Breast epithelium (tissue), 4 donors: ENCODE measurements at regions not wholly inside any gene's neighbourhood (a gene's known extent, or its start where the extent isn't known, plus 50 kb on each side); places are given as distances from the start of the nearest gene placed in this dataset.

Experiments
- DNase-seq, 2 donors: peaks; one replicate each; pipeline ENCODE4 v3.0.0-alpha.2; 2019; ENCODE audit warnings: low spot score in 2 of 2
- H3K27ac ChIP-seq, 2 donors: fragments of 200-600 bp; sonication (generic) in 1 of 2; one replicate each; pipeline ENCODE4 v1.5.1; 2016 to 2019; ENCODE audit warnings: mild to moderate bottlenecking in 1 of 2
- H3K27me3 ChIP-seq, 2 donors: fragments of 200-600 bp; sonication (generic) in 1 of 2; one replicate each; pipeline versions ENCODE4 v1.5.1 to v1.6.0; 2017 to 2019; ENCODE audit warnings: control low read depth in 1 of 2, mild to moderate bottlenecking in 1 of 2
- H3K36me3 ChIP-seq: fragments of 200-600 bp; one replicate; pipeline ENCODE4 v1.5.1; 2019
- H3K4me1 ChIP-seq, 2 donors: fragments of 200-600 bp; sonication (generic); one replicate each; pipeline ENCODE4 v1.5.1; 2016 to 2019; ENCODE audit warnings: control low read depth in 1 of 2
- H3K4me3 ChIP-seq, 3 donors: fragments of 200-600 bp; sonication (generic); 1 replicate in 2 of 3; 2 replicates in 1 of 3; pipeline ENCODE4 v1.5.1; 2016 to 2019; ENCODE audit warnings: mild to moderate bottlenecking in 3 of 3, moderate library complexity in 2 of 3
- H3K9me3 ChIP-seq, 2 donors: fragments of 200-600 bp; sonication (generic) in 1 of 2; one replicate each; pipeline ENCODE4 v1.5.1; 2016 to 2019; ENCODE audit warnings: control low read depth in 1 of 2
- CTCF ChIP-seq, 3 donors: fragments of 450-650 bp; IDR thresholded peaks; one replicate each; pipeline ENCODE4 v1.5.1; 2016 to 2017; ENCODE audit warnings: antibody characterized with exemption in 3 of 3, mild to moderate bottlenecking in 3 of 3, moderate library complexity in 3 of 3
- POLR2A ChIP-seq: fragments of 450-650 bp; IDR thresholded peaks from one replicate; pipeline ENCODE4 v1.6.1; 2016; ENCODE audit warnings: antibody characterized with exemption, mild to moderate bottlenecking, moderate library complexity
- POLR2AphosphoS5 ChIP-seq, 3 donors: sonication (generic); formaldehyde crosslinking; IDR thresholded peaks; one replicate each; pipeline ENCODE4 v1.6.1; 2017; ENCODE audit warnings: antibody characterized with exemption in 3 of 3
- intact Hi-C: fragments of 100-400 bp; cut with DNase I; formaldehyde crosslinking; loops from one replicate; pipeline ENCODE4 v1.15.1; 2023; ENCODE audit warnings: low total_unique reads

- no peak for DNase-seq
- no peaks in the 10 kb centered on the region for H3K9me3 ChIP-seq
- H3K4me3 ChIP-seq: no peak overlapping the region
- H3K36me3 ChIP-seq: no peaks in the 10 kb centered on the region
- intact Hi-C loops: no loop called here
- H3K27me3 ChIP-seq: no peaks in the 10 kb centered on the region
- no peak overlapping the region for H3K27ac ChIP-seq
- TF ChIP-seq POLR2AphosphoS5 (IDR thresholded peaks at IDR 0.05) (no peak), CTCF (IDR thresholded peaks at IDR 0.05) (no peak), POLR2A (no peak)
- H3K4me1 ChIP-seq: no peaks in the 10 kb centered on the region
These were observed 114.9 kb downstream of the C11orf91 start for GRCh38 chr11:33585586-33586209.

- no peak for TF ChIP-seq POLR2AphosphoS5 (IDR thresholded peaks at IDR 0.05)
- TF ChIP-seq POLR2A: no peak
- no peak for TF ChIP-seq CTCF (IDR thresholded peaks at IDR 0.05)
- no peaks in the 10 kb centered on the region for H3K27me3 ChIP-seq
- H3K36me3 ChIP-seq: no peaks in the 10 kb centered on the region
- no peak overlapping the region for H3K27ac ChIP-seq
- DNase-seq: no peak
- intact Hi-C loops: no loop called here
- H3K4me1 ChIP-seq: no peaks in the 10 kb centered on the region
- no peaks in the 10 kb centered on the region for H3K9me3 ChIP-seq
- H3K4me3 ChIP-seq: no peak overlapping the region
These were observed 117.8 kb downstream of the C11orf91 start for GRCh38 chr11:33582636-33583325.

GRCh38 chr11:33579101-33579500 is 121.5 kb downstream of the C11orf91 start:
- Histone ChIP-seq H3K27ac (no peak overlapping the region), H3K27me3 (no peaks in the 10 kb centered on the region), H3K36me3 (no peaks in the 10 kb centered on the region), H3K9me3 (no peaks in the 10 kb centered on the region), H3K4me1 (no peaks in the 10 kb centered on the region), H3K4me3 (no peak overlapping the region)
- TF ChIP-seq POLR2A (no peak), POLR2AphosphoS5 (IDR thresholded peaks at IDR 0.05) (no peak), CTCF (IDR thresholded peaks at IDR 0.05) (no peak)
- intact Hi-C loops: no loop called here
- no peak for DNase-seq

DNA sequence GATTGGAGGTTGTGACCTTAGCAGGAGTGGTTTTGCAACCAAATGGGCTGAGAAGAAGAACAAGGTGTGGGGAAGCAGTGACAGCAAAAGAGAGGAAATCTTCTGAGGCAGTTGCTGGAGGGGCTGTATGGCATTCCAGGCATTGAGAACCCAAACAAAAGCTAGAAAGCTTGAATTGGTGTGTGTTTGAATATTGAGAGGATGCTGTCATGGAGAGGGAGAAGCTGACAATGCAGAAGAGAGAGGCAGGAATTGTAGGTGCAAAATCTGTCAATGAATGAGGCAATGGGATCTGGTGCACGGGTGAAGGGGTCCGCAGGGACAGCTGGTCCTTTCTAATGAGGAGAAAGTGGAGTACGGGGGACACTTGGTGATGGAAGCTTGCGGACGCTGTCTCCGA is 123.4 kb downstream of the C11orf91 start:
- no peak overlapping the region for H3K4me3 ChIP-seq
- TF ChIP-seq POLR2AphosphoS5 (IDR thresholded peaks at IDR 0.05) (no peak), POLR2A (no peak), CTCF (IDR thresholded peaks at IDR 0.05) (no peak)
- DNase-seq: no peak
- H3K27ac ChIP-seq: no peak overlapping the region
- no peaks in the 10 kb centered on the region for H3K36me3 ChIP-seq
- no peaks in the 10 kb centered on the region for H3K4me1 ChIP-seq
- no peaks in the 10 kb centered on the region for H3K27me3 ChIP-seq
- no peaks in the 10 kb centered on the region for H3K9me3 ChIP-seq
- intact Hi-C loops: no loop called here

DNA sequence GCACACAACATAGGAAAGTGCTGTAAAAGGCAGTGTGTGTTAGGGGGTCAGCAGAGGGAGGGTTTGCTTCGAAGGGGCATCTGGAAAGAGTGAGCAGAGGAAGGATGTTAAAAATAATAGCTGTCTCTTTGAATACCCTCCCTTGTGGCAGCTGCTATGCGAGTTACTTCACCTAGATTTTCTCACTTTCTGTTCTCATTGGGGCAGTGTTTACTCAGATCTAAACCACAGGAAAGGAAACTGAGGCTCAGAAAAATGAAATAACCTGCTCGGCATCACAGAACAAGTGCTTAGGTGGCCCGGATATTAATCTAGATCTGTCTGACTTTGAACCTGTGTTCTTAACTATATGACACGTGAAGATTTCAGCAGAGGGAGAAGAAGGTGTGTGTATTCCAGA is 125.3 kb downstream of the C11orf91 start:
- intact Hi-C loops: no loop called here
- no peak for DNase-seq
- no peak overlapping the region for H3K4me3 ChIP-seq
- no peaks in the 10 kb centered on the region for H3K27me3 ChIP-seq
- H3K36me3 ChIP-seq: no peaks in the 10 kb centered on the region
- TF ChIP-seq CTCF (IDR thresholded peaks at IDR 0.05) (no peak), POLR2A (no peak), POLR2AphosphoS5 (IDR thresholded peaks at IDR 0.05) (no peak)
- H3K9me3 ChIP-seq: no peaks in the 10 kb centered on the region
- H3K27ac ChIP-seq: no peak overlapping the region
- no peaks in the 10 kb centered on the region for H3K4me1 ChIP-seq
